ENCODE measurements at regions not wholly inside any gene's neighbourhood (a gene's known extent, or its start where the extent isn't known, plus 50 kb on each side); places are given as distances from the start of the nearest gene placed in this dataset.

- H3K27ac ChIP-seq = no peak overlapping the region
- 73 to 87% (median 84%) methylated on average over 2 of the region's 2 CpGs for WGBS, 5 donors
- H3K27me3 ChIP-seq = no peaks in the 10 kb centered on the region
- no peaks in the 10 kb centered on the region for H3K9me3 ChIP-seq
- intact Hi-C loops (cut with DNase I; ENCODE audit: low total_unique reads) = no loop called here
- no peak overlapping the region for H3K4me3 ChIP-seq
- DNase-seq = peak in 1 of 2 donors; percentile 13
- no peaks in the 10 kb centered on the region for H3K4me1 ChIP-seq
- TF ChIP-seq POLR2A (IDR thresholded peaks at IDR 0.05) (no peak), EP300 (IDR thresholded peaks at IDR 0.05) (no peak), POLR2AphosphoS5 (IDR thresholded peaks at IDR 0.05) (no peak), CTCF (IDR thresholded peaks at IDR 0.05) (no peak)
- H3K36me3 ChIP-seq = no peaks in the 10 kb centered on the region
Observed at GRCh38 chr3:95272781-95273180, 1209.9 kb downstream of the NSUN3 start.

GRCh38 chr3:95277613-95278012 lies 1214.8 kb downstream of the NSUN3 start:
- TF ChIP-seq CTCF (IDR thresholded peaks at IDR 0.05) (no peak), POLR2AphosphoS5 (IDR thresholded peaks at IDR 0.05) (no peak), EP300 (IDR thresholded peaks at IDR 0.05) (no peak), POLR2A (IDR thresholded peaks at IDR 0.05) (no peak)
- H3K36me3 ChIP-seq = no peaks in the 10 kb centered on the region
- 14 to 21% (median 17%) methylated on average over 3 of the region's 3 CpGs for WGBS, 5 donors
- peak in 1 of 2 donors; percentile 27 for DNase-seq
- intact Hi-C loops (cut with DNase I; ENCODE audit: low total_unique reads) = no loop called here
- H3K4me1 ChIP-seq = no peaks in the 10 kb centered on the region
- no peak overlapping the region for H3K4me3 ChIP-seq
- H3K9me3 ChIP-seq = peaks cover 0 to 6% (median 2%) of the 10 kb centered on the region in 4 donors
- no peaks in the 10 kb centered on the region for H3K27me3 ChIP-seq
- H3K27ac ChIP-seq = no peak overlapping the region

GRCh38 chr3:95280711-95281352 lies 1218.0 kb downstream of the NSUN3 start:
- whole genome bisulfite sequencing, 5 donors = 24 to 36% (median 33%) methylated on average over 3 of the region's 3 CpGs
- Histone ChIP-seq H3K27me3 (no peaks in the 10 kb centered on the region), H3K36me3 (no peaks in the 10 kb centered on the region), H3K4me3 (no peak overlapping the region), H3K9me3 (peaks cover 0 to 6% (median 2%) of the 10 kb centered on the region in 4 donors), H3K4me1 (no peaks in the 10 kb centered on the region), H3K27ac (no peak overlapping the region)
- TF ChIP-seq POLR2AphosphoS5 (IDR thresholded peaks at IDR 0.05) = no peak
- no peak for TF ChIP-seq EP300 (IDR thresholded peaks at IDR 0.05)
- TF ChIP-seq CTCF (IDR thresholded peaks at IDR 0.05) = no peak
- TF ChIP-seq POLR2A (IDR thresholded peaks at IDR 0.05) = no peak
- no peak for DNase-seq
- intact Hi-C loops (cut with DNase I; ENCODE audit: low total_unique reads) = no loop called here

- DNase-seq = no peak
- Histone ChIP-seq H3K27me3 (no peaks in the 10 kb centered on the region), H3K4me1 (no peaks in the 10 kb centered on the region), H3K27ac (no peak overlapping the region), H3K36me3 (no peaks in the 10 kb centered on the region), H3K9me3 (peaks cover 0 to 7% (median 0%) of the 10 kb centered on the region in 4 donors), H3K4me3 (no peak overlapping the region)
- intact Hi-C loops (cut with DNase I; ENCODE audit: low total_unique reads) = no loop called here
- no peak for TF ChIP-seq EP300 (IDR thresholded peaks at IDR 0.05)
- TF ChIP-seq POLR2AphosphoS5 (IDR thresholded peaks at IDR 0.05) = no peak
- no peak for TF ChIP-seq CTCF (IDR thresholded peaks at IDR 0.05)
- TF ChIP-seq POLR2A (IDR thresholded peaks at IDR 0.05) = no peak
- 81 to 92% (median 86%) methylated on average over 2 of the region's 2 CpGs for WGBS, 5 donors
Observed at GRCh38 chr3:95289295-95289694, 1226.4 kb downstream of the NSUN3 start.

All from stomach (tissue), 8 donors.